ENCODE measurements at regions not wholly inside any gene's neighbourhood (a gene's known extent, or its start where the extent isn't known, plus 50 kb on each side); places are given as distances from the start of the nearest gene placed in this dataset.

GRCh38 chr3:15948388-15948787 lies 150.6 kb upstream of the ANKRD28 start:
- TF ChIP-seq POLR2A (IDR thresholded peaks at IDR 0.05): no peak
- no peak for DNase-seq
- H3K4me1 ChIP-seq: peaks cover 0 to 13% (median 6%) of the 10 kb centered on the region in 4 donors
- WGBS (ENCODE audit: insufficient coverage, low coverage, low lambda C conversion rate, missing lambda C conversion rate): 27% methylated on average over 1 of the region's 1 CpG
- no peaks in the 10 kb centered on the region for H3K9me3 ChIP-seq
- intact Hi-C loops (cut with DNase I): no loop called here
- H3K4me3 ChIP-seq: no peak overlapping the region
- no peaks in the 10 kb centered on the region for H3K36me3 ChIP-seq
- no peak overlapping the region for H3K27ac ChIP-seq
- no peaks in the 10 kb centered on the region for H3K27me3 ChIP-seq
- peak in 1 of 4 donors; percentile 34 for ATAC-seq

GRCh38 chr3:15952543-15953175 lies 154.9 kb upstream of the ANKRD28 start:
- 40% methylated on average over 2 of the region's 2 CpGs for WGBS (ENCODE audit: insufficient coverage, low coverage, low lambda C conversion rate, missing lambda C conversion rate)
- intact Hi-C loops (cut with DNase I): no loop called here
- Histone ChIP-seq H3K27me3 (no peaks in the 10 kb centered on the region), H3K36me3 (no peaks in the 10 kb centered on the region), H3K9me3 (no peaks in the 10 kb centered on the region), H3K4me1 (peaks cover 0 to 19% (median 7%) of the 10 kb centered on the region in 4 donors), H3K4me3 (no peak overlapping the region), H3K27ac (no peak overlapping the region)
- no peak for DNase-seq
- TF ChIP-seq POLR2A (IDR thresholded peaks at IDR 0.05) (no peak), CTCF (IDR thresholded peaks at IDR 0.05) (no peak)
- peak; percentile 83 to 92 (median 86) for ATAC-seq

GRCh38 chr3:15953841-15954240 lies 156.1 kb upstream of the ANKRD28 start:
- Histone ChIP-seq H3K36me3 (no peaks in the 10 kb centered on the region), H3K27me3 (no peaks in the 10 kb centered on the region), H3K4me3 (no peak overlapping the region), H3K27ac (no peak overlapping the region), H3K4me1 (peaks cover 0 to 19% (median 7%) of the 10 kb centered on the region in 4 donors), H3K9me3 (no peaks in the 10 kb centered on the region)
- no peak for DNase-seq
- ATAC-seq: peak in 3 of 4 donors; percentile 39 to 71 (median 44)
- intact Hi-C loops (cut with DNase I): no loop called here
- TF ChIP-seq CTCF (IDR thresholded peaks at IDR 0.05) (peak in 2 of 4 donors; percentile 11 to 14), POLR2A (IDR thresholded peaks at IDR 0.05) (no peak)

- Histone ChIP-seq H3K27ac (no peak overlapping the region), H3K27me3 (no peaks in the 10 kb centered on the region), H3K4me3 (no peak overlapping the region), H3K9me3 (no peaks in the 10 kb centered on the region), H3K36me3 (no peaks in the 10 kb centered on the region), H3K4me1 (peaks cover 0 to 19% (median 7%) of the 10 kb centered on the region in 4 donors)
- WGBS (ENCODE audit: insufficient coverage, low coverage, low lambda C conversion rate, missing lambda C conversion rate): 100% methylated on average over 1 of the region's 1 CpG
- no peak for ATAC-seq
- DNase-seq: no peak
- no peak for TF ChIP-seq CTCF (IDR thresholded peaks at IDR 0.05)
- TF ChIP-seq POLR2A (IDR thresholded peaks at IDR 0.05): no peak
- intact Hi-C loops (cut with DNase I): no loop called here
These were observed 158.2 kb upstream of the ANKRD28 start for GRCh38 chr3:15955968-15956367.

- H3K36me3 ChIP-seq: no peaks in the 10 kb centered on the region
- TF ChIP-seq POLR2A (IDR thresholded peaks at IDR 0.05) (no peak), CTCF (IDR thresholded peaks at IDR 0.05) (no peak)
- no peak overlapping the region for H3K27ac ChIP-seq
- H3K4me3 ChIP-seq: no peak overlapping the region
- DNase-seq (no peak), ATAC-seq (no peak)
- no peaks in the 10 kb centered on the region for H3K9me3 ChIP-seq
- H3K27me3 ChIP-seq: no peaks in the 10 kb centered on the region
- 80% methylated on average over 3 of the region's 3 CpGs for WGBS (ENCODE audit: insufficient coverage, low coverage, low lambda C conversion rate, missing lambda C conversion rate)
- intact Hi-C loops (cut with DNase I): no loop called here
- H3K4me1 ChIP-seq: peaks cover 0 to under 1% (median 0%) of the 10 kb centered on the region in 4 donors
These were observed 161.1 kb upstream of the ANKRD28 start for GRCh38 chr3:15958692-15959433.
